Loucy (cell line): ENCODE measurements at regions not wholly inside any gene's neighbourhood (a gene's known extent, or its start where the extent isn't known, plus 50 kb on each side); places are given as distances from the start of the nearest gene placed in this dataset.
"Not testable (repeated sequence)": the region's sequence is repeated elsewhere in the genome, so short reads cannot be mapped to it uniquely, and the experiment has no call there.

Source experiments
- H2AFZ ChIP-seq: fragments of 200-600 bp; sonication (generic); 2 replicates; pipeline ENCODE4 v1.6.0; 2016; ENCODE audit warnings: antibody characterized with exemption, mild to moderate bottlenecking, low read length, moderate library complexity
- H3F3A ChIP-seq: fragments of 200-600 bp; 2 replicates; pipeline ENCODE4 v1.6.0; 2016; ENCODE audit warnings: antibody characterized with exemption, low read depth, mild to moderate bottlenecking
- H3K27me3 ChIP-seq: fragments of 200-600 bp; sonication (generic); 2 replicates; pipeline ENCODE4 v1.6.1; 2014; ENCODE audit warnings: low read length, mild to moderate bottlenecking; ENCODE audit not compliant: insufficient read depth, poor library complexity, severe bottlenecking
- H3K36me3 ChIP-seq: fragments of 200-600 bp; sonication (generic); 2 replicates; pipeline ENCODE4 v1.6.1; 2016; ENCODE audit warnings: low read length; ENCODE audit not compliant: insufficient read depth
- H3K4me1 ChIP-seq: fragments of 200-600 bp; sonication (generic); 2 replicates; pipeline ENCODE4 v1.5.1; 2014; ENCODE audit warnings: low read length, mild to moderate bottlenecking; ENCODE audit not compliant: insufficient read depth, poor library complexity, severe bottlenecking
- H3K4me2 ChIP-seq: fragments of 200-600 bp; sonication (generic); 2 replicates; pipeline ENCODE4 v1.6.0; 2014; ENCODE audit warnings: antibody characterized with exemption, low read length, low read depth, mild to moderate bottlenecking; ENCODE audit not compliant: poor library complexity, severe bottlenecking
- H3K4me3 ChIP-seq: fragments of 200-600 bp; sonication (generic); 2 replicates; pipeline ENCODE4 v1.5.1; 2014; ENCODE audit warnings: low read length, mild to moderate bottlenecking, mixed read lengths; ENCODE audit not compliant: poor library complexity, severe bottlenecking
- H3K79me2 ChIP-seq: fragments of 200-600 bp; sonication (generic); 2 replicates; pipeline ENCODE4 v1.6.1; 2014; ENCODE audit warnings: low read length; ENCODE audit not compliant: insufficient read depth
- H3K9ac ChIP-seq: fragments of 200-600 bp; sonication (generic); 2 replicates; pipeline ENCODE4 v1.6.0; 2014; ENCODE audit warnings: mild to moderate bottlenecking, low read depth, low read length, moderate library complexity; ENCODE audit not compliant: poor library complexity, severe bottlenecking
- H3K9me2 ChIP-seq: fragments of 200-600 bp; sonication (generic); replicated peaks from 2 replicates; pipeline ENCODE4 v1.6.1; 2016; ENCODE audit warnings: low read depth, low read length, mixed read lengths
- H3K9me3 ChIP-seq: fragments of 200-600 bp; sonication (generic); 2 replicates; pipeline ENCODE4 v1.6.1; 2014; ENCODE audit warnings: mild to moderate bottlenecking, antibody characterized with exemption, low read length, low read depth; ENCODE audit not compliant: insufficient read depth
- H4K20me1 ChIP-seq: fragments of 200-600 bp; sonication (generic); 2 replicates; pipeline ENCODE4 v1.6.0; 2014; ENCODE audit warnings: antibody characterized with exemption, low read length, mild to moderate bottlenecking; ENCODE audit not compliant: insufficient read depth, poor library complexity, severe bottlenecking
- CTCF ChIP-seq: fragments of 200-600 bp; sonication (generic); conservative IDR thresholded peaks from 2 replicates; pipeline ENCODE4 v1.5.1; 2014; ENCODE audit warnings: mild to moderate bottlenecking, antibody characterized with exemption, low read length

- not testable (repeated sequence) for H3K9me2 ChIP-seq, H3K4me3 ChIP-seq, H3K4me1 ChIP-seq, H3K4me2 ChIP-seq, H3K27me3 ChIP-seq, H3K9ac ChIP-seq, H3K36me3 ChIP-seq, H2AFZ ChIP-seq, H3K9me3 ChIP-seq, H4K20me1 ChIP-seq, H3K79me2 ChIP-seq, H3F3A ChIP-seq
Observed at GRCh38 chr1:273772-274171, 177.7 kb downstream of the OR4F29 start.

- H3F3A ChIP-seq, H4K20me1 ChIP-seq, H2AFZ ChIP-seq, H3K79me2 ChIP-seq, H3K9ac ChIP-seq, H3K9me2 ChIP-seq, H3K27me3 ChIP-seq, H3K36me3 ChIP-seq, H3K9me3 ChIP-seq, H3K4me3 ChIP-seq, H3K4me2 ChIP-seq, H3K4me1 ChIP-seq: not testable (repeated sequence)
- peak; percentile 33 for TF ChIP-seq CTCF
Observed at GRCh38 chr1:267815-268214, 183.7 kb downstream of the OR4F29 start.
